Cardiac fibroblast (primary cell): ENCODE measurements at regions not wholly inside any gene's neighbourhood (a gene's known extent, or its start where the extent isn't known, plus 50 kb on each side); places are given as distances from the start of the nearest gene placed in this dataset.

Experiments
- DNase-seq, 2 donors: peaks; one replicate each; pipeline versions ENCODE4 v3.0.0 to v3.0.0-alpha.2; 2010; ENCODE audit warnings: low read depth in 2 of 2
- H3K4me3 ChIP-seq, 2 donors: replicated peaks in 1 of 2; 1 replicate in 1 of 2; 2 replicates in 1 of 2; pipeline ENCODE4 v1.5.1; 2011; ENCODE audit warnings: low read depth in 2 of 2, low read length in 2 of 2, mild to moderate bottlenecking in 2 of 2, moderate library complexity in 1 of 2
- TF ChIP-seq, protein P1 (sequence below): IDR thresholded peaks from one replicate; pipeline ENCODE4 v1.5.1; 2011; ENCODE audit warnings: low read depth, mild to moderate bottlenecking, low read length, inconsistent platforms

GRCh38 chr15:36335224-36335623, 244.2 kb upstream of the CDIN1 start:
- TF ChIP-seq, protein P1, sequence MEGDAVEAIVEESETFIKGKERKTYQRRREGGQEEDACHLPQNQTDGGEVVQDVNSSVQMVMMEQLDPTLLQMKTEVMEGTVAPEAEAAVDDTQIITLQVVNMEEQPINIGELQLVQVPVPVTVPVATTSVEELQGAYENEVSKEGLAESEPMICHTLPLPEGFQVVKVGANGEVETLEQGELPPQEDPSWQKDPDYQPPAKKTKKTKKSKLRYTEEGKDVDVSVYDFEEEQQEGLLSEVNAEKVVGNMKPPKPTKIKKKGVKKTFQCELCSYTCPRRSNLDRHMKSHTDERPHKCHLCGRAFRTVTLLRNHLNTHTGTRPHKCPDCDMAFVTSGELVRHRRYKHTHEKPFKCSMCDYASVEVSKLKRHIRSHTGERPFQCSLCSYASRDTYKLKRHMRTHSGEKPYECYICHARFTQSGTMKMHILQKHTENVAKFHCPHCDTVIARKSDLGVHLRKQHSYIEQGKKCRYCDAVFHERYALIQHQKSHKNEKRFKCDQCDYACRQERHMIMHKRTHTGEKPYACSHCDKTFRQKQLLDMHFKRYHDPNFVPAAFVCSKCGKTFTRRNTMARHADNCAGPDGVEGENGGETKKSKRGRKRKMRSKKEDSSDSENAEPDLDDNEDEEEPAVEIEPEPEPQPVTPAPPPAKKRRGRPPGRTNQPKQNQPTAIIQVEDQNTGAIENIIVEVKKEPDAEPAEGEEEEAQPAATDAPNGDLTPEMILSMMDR = no peak
- DNase-seq = no peak
- no peak overlapping the region for H3K4me3 ChIP-seq

DNA sequence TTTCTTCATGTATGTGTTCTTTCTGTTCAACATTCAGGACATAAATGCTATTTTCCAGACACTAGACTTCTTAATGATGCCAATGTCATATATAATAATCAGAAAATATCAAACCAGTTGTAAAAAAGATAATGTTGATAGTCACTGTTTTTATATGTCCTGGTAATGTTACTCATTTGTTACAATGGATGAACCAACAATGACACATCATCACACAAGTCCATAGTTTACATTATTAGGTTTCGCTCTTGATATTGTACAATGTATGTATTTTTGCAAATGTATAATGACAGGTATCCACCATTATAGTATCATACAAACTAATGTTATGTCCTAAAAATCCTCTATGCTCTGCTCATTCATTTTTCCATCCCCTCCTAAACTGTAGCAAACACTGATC, 243.8 kb upstream of the CDIN1 start:
- TF ChIP-seq, protein P1 = no peak
- no peak for DNase-seq

DNA sequence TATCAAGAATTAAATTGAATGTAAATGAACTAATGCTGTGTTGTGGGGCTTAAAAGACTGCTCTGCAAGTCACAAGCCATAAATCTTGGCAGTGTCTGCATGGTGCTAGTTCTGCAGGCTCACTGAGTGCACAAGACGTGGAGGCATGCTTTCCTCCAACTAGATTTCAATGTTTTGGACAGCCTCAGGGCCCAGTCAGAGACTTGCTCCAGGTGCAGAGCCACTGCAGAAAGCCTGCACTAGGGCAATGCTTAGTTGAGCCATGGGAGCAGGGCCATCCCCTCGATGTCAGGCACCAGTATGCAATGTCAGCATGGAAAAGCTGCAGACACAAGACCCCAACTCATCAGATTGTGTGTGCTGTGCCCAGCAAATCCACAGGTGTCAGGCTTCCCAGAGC, 234.5 kb upstream of the CDIN1 start:
- no peak overlapping the region for H3K4me3 ChIP-seq
- TF ChIP-seq, protein P1 = no peak
- DNase-seq = no peak

More for the DNA sequence above, 243.8 kb upstream of the CDIN1 start:
- H3K4me3 ChIP-seq = no peak overlapping the region

DNA sequence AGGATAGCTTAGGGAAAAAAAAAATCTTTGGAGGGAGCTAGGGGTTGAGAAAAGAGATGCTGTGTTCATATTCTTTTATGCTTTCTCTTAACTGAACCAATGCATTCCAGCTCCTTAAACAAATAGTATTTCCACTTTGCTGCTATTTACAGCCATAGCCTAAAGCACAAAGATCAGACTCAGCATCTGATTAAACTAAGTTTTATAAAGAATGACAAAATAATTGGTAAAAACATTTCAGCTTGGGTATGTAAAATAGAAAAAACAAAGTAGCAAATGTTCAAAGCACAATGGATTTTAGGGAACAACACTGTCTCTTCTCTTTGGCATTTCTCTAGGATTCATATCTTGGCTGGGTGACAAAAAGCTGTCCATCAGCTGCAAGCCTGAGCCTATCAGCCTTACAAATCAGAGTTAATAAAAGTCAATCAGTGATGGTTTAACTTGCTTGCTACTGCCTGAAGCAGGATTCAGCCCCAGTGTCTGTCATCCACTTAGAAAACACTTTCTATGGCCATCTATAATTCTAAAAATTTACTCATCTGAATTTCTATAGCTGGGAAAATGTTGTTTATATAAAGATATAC, 232.1 kb upstream of the CDIN1 start:
- TF ChIP-seq, protein P1 = no peak
- H3K4me3 ChIP-seq = no peak overlapping the region
- no peak for DNase-seq

DNA sequence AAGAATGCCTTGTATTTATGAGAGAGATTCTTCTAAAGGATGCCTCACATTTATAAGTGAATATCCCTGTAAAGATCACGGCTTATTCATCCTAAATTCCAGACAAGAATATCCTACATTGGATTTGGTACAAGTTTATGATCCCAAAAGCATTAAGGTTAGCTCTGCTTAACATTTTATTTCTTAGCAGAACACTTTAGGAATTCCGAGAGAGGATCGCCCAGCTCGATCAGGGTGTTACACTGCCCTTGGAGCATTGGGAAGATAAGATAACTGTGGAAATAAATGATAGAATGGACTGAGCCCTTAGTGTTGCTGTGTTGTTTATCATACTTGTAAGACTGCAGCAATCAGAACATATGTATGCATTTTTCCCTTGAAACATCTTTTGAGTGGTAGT, 223.0 kb upstream of the CDIN1 start:
- TF ChIP-seq, protein P1 = no peak
- no peak for DNase-seq
- H3K4me3 ChIP-seq = no peak overlapping the region

DNA sequence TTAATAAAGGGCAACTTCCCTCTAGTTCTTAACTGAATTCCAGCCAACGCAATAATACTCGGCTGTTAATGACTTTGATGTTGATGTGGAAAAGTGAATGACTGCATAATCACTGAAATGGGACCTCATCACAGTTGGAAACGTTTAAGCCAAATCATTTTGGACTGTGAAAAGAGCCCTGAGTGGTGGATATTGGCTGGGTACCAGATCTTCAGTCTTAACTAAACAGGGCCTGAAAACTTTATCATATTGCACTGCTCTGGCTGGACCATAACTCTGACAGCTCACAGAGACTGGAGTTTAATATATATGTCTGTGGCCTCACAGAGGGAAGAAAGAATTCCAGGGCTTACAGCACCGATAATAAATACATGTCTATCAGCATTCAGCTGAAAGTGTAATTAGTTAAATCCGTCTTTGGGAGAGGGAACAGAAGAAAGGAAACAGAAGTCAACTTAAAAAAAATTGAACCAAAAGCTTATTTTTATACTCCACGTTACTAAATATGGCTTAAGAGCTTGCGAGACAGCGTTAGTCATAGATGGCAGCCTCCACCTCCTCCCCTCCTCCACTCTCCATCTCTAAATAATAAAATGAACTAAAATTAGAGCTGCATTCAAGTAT, 222.3 kb upstream of the CDIN1 start:
- DNase-seq = peak; percentile 68 to 76

More for the DNA sequence above, 222.3 kb upstream of the CDIN1 start:
- no peak overlapping the region for H3K4me3 ChIP-seq
- TF ChIP-seq, protein P1 = no peak
